Central memory CD8-positive, alpha-beta T cell (primary cell): ENCODE measurements at regions not wholly inside any gene's neighbourhood (a gene's known extent, or its start where the extent isn't known, plus 50 kb on each side); places are given as distances from the start of the nearest gene placed in this dataset.
A peak's percentile ranks its signal among the peaks of the same experiment; 100 is the strongest.

Experiments used
- ATAC-seq: fragments of 150-1000 bp; cut with Tn5 transposase; replicated peaks from 2 replicates; pipeline ENCODE4 v1.10.0; 2022; ENCODE audit warnings: mild to moderate bottlenecking, moderate FRiP score, moderate number of reproducible peaks; ENCODE audit not compliant: poor library complexity, severe bottlenecking; ENCODE audit errors: extremely low read depth
- DNase-seq, 2 donors: peaks; one replicate each; pipeline ENCODE4 v3.0.0; 2021; ENCODE audit warnings: low spot score in 2 of 2
- H3K27ac Mint-ChIP-seq: one replicate; pipeline ENCODE4 v1.8.0; 2022; ENCODE audit warnings: low read depth, mild to moderate bottlenecking, moderate library complexity, mixed read lengths
- H3K27me3 Mint-ChIP-seq: one replicate; pipeline ENCODE4 v1.8.0; 2022; ENCODE audit warnings: mixed read lengths
- H3K36me3 Mint-ChIP-seq: one replicate; pipeline ENCODE4 v1.8.0; 2022; ENCODE audit warnings: mild to moderate bottlenecking, moderate library complexity, mixed read lengths; ENCODE audit not compliant: insufficient read depth
- H3K4me1 Mint-ChIP-seq: one replicate; pipeline ENCODE4 v1.8.0; 2022; ENCODE audit warnings: mixed read lengths
- H3K4me3 Mint-ChIP-seq: one replicate; pipeline ENCODE4 v1.8.0; 2022; ENCODE audit warnings: mild to moderate bottlenecking, moderate library complexity, mixed read lengths
- H3K9me3 Mint-ChIP-seq: one replicate; pipeline ENCODE4 v1.8.0; 2022; ENCODE audit warnings: mixed read lengths

DNA sequence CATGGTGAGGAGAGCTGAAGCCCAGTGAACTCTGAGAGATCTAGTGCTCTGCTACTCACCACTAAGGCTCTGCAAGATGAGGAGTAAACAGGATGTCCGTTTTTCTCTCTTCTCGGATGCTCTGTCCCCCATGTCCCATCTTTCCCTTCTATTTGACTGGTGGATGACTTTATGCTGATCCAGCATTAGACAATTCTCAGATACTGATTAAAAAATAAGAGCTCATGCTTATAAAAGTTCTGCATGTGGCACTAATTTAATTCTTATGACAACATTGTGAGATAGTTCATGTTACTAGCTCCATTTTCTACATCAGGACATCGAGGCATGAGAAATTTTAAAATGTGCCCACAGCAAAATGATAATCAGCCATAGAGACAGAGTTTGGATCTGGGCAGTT is 77.0 kb downstream of the HMHB1 start:
- Mint-ChIP-seq H3K27ac (no peak overlapping the region), H3K27me3 (peaks cover 51% of the 10 kb centered on the region), H3K9me3 (no peaks in the 10 kb centered on the region), H3K4me3 (no peak overlapping the region), H3K36me3 (no peaks in the 10 kb centered on the region), H3K4me1 (no peaks in the 10 kb centered on the region)
- no peak for DNase-seq
- no peak for ATAC-seq

DNA sequence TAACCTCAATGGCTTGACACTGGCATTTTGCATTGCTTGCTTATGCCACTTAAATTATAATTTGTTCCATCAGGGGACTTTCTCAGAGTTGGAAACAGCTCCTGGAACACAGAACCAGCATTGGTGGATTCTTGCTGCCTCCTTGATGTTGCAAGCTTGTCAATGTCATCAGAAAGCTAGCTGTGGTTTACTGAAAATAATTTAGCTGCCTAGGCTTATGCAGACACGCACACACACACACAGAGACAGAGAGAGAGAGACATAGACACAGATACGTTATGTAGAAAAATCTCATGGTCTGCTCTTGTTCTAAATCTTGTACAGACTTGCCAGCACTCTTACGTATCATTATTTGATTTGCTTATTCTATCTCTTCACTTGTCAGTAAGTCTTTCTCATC is 78.0 kb downstream of the HMHB1 start:
- ATAC-seq (no peak), DNase-seq (no peak)
- no peak overlapping the region for H3K27ac Mint-ChIP-seq
- H3K4me1 Mint-ChIP-seq, result no peaks in the 10 kb centered on the region
- H3K36me3 Mint-ChIP-seq, result no peaks in the 10 kb centered on the region
- H3K27me3 Mint-ChIP-seq, result peaks cover 51% of the 10 kb centered on the region
- no peak overlapping the region for H3K4me3 Mint-ChIP-seq
- no peaks in the 10 kb centered on the region for H3K9me3 Mint-ChIP-seq

GRCh38 chr5:143890487-143890886 is 78.5 kb downstream of the HMHB1 start:
- Mint-ChIP-seq H3K4me3 (no peak overlapping the region), H3K27ac (no peak overlapping the region), H3K36me3 (no peaks in the 10 kb centered on the region), H3K27me3 (peaks cover 51% of the 10 kb centered on the region), H3K9me3 (no peaks in the 10 kb centered on the region), H3K4me1 (no peaks in the 10 kb centered on the region)
- ATAC-seq (no peak), DNase-seq (no peak)

GRCh38 chr5:143892271-143892670 is 80.3 kb downstream of the HMHB1 start:
- Mint-ChIP-seq H3K36me3 (no peaks in the 10 kb centered on the region), H3K27ac (no peak overlapping the region), H3K4me3 (no peak overlapping the region)

DNA sequence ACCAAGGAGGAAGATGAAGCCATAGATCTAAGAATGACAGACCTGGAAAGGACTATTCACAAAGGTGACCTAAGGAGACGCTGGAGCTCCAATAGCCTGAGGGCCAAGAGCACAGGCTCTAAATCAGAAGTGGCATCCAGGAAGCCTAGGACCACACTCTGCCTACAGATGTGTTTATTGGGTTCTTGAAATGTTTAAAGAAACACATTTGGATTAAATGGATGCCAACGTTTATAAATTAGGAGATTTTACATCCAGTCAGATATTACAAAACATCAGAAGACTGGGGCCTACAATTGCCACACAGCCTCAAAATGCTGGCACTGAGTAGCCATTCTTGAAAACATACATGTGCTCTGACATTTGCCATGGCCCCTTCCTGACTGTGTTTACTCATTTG is 80.9 kb downstream of the HMHB1 start:
- DNase-seq (no peak), ATAC-seq (no peak)
- H3K4me1 Mint-ChIP-seq, result no peaks in the 10 kb centered on the region
- no peak overlapping the region for H3K4me3 Mint-ChIP-seq
- no peak overlapping the region for H3K27ac Mint-ChIP-seq
- no peaks in the 10 kb centered on the region for H3K9me3 Mint-ChIP-seq
- H3K36me3 Mint-ChIP-seq, result no peaks in the 10 kb centered on the region
- H3K27me3 Mint-ChIP-seq, result peaks cover 43% of the 10 kb centered on the region

More at GRCh38 chr5:143892271-143892670, 80.3 kb downstream of the HMHB1 start:
- H3K9me3 Mint-ChIP-seq, result no peaks in the 10 kb centered on the region
- peaks cover 49% of the 10 kb centered on the region for H3K27me3 Mint-ChIP-seq
- DNase-seq (no peak), ATAC-seq (no peak)
- H3K4me1 Mint-ChIP-seq, result no peaks in the 10 kb centered on the region

GRCh38 chr5:143893638-143894037 is 81.7 kb downstream of the HMHB1 start:
- Mint-ChIP-seq H3K27ac (no peak overlapping the region), H3K27me3 (peaks cover 36% of the 10 kb centered on the region), H3K36me3 (no peaks in the 10 kb centered on the region), H3K9me3 (no peaks in the 10 kb centered on the region), H3K4me3 (no peak overlapping the region), H3K4me1 (peaks cover 5% of the 10 kb centered on the region)
- DNase-seq (no peak), ATAC-seq (no peak)

- DNase-seq, result no peak
- Mint-ChIP-seq H3K9me3 (no peaks in the 10 kb centered on the region), H3K27me3 (peaks cover 23% of the 10 kb centered on the region), H3K4me3 (no peak overlapping the region), H3K4me1 (peaks cover 5% of the 10 kb centered on the region), H3K36me3 (no peaks in the 10 kb centered on the region), H3K27ac (no peak overlapping the region)
- no peak for ATAC-seq
These were observed 84.6 kb downstream of the HMHB1 start for GRCh38 chr5:143896516-143896915.

DNA sequence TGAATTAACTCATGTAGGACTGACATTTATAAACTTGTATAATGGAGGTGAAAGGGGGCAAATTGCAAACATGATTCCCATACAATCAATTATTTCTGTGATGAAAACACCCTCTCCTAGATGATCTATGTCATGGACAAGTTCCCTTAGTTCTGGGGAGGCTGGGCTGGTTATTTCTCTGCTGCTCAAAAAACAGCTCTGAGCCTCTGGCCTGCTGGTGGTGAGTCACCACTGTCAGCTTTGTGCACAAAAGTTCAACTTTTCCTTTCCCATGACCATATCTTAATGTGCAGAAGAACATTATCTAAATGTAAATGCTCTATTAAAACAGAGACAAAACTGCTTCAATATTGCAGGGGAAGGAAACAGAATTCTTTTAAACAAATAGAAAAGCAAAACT is 85.0 kb downstream of the HMHB1 start:
- Mint-ChIP-seq H3K4me3 (no peak overlapping the region), H3K27ac (no peak overlapping the region), H3K36me3 (no peaks in the 10 kb centered on the region), H3K4me1 (peaks cover 5% of the 10 kb centered on the region), H3K27me3 (peaks cover 19% of the 10 kb centered on the region), H3K9me3 (no peaks in the 10 kb centered on the region)
- DNase-seq, result no peak
- ATAC-seq, result no peak

DNA sequence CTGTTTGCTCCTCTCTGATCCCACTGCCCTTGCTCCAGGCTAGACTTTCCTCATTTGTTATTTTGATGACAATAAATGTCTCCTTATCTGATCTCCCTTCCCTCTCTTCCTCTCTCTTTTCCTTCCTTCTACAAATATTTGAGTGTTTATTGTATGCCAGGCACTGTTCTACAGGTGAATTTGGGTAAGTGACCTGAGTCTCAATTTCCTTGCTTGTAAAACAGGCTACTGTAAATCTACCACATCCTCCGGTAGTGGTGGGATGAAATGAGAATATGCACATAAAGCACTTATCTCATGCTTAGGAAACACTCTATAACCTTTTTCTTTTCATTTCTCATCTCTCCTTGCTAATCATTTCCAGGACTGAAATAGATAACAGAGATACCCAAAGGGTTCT is 86.4 kb downstream of the HMHB1 start:
- H3K9me3 Mint-ChIP-seq, result no peaks in the 10 kb centered on the region
- H3K36me3 Mint-ChIP-seq, result no peaks in the 10 kb centered on the region
- no peak overlapping the region for H3K4me3 Mint-ChIP-seq
- H3K27ac Mint-ChIP-seq, result peak overlapping the region; percentile 1
- DNase-seq, result no peak
- peaks cover 5% of the 10 kb centered on the region for H3K4me1 Mint-ChIP-seq
- peaks cover 12% of the 10 kb centered on the region for H3K27me3 Mint-ChIP-seq
- no peak for ATAC-seq

GRCh38 chr5:143898916-143899591 is 87.1 kb downstream of the HMHB1 start:
- no peaks in the 10 kb centered on the region for H3K36me3 Mint-ChIP-seq
- H3K27me3 Mint-ChIP-seq, result peaks cover 12% of the 10 kb centered on the region
- H3K27ac Mint-ChIP-seq, result no peak overlapping the region
- DNase-seq, result no peak
- H3K9me3 Mint-ChIP-seq, result no peaks in the 10 kb centered on the region
- peaks cover 5% of the 10 kb centered on the region for H3K4me1 Mint-ChIP-seq
- H3K4me3 Mint-ChIP-seq, result no peak overlapping the region
- ATAC-seq, result no peak

DNA sequence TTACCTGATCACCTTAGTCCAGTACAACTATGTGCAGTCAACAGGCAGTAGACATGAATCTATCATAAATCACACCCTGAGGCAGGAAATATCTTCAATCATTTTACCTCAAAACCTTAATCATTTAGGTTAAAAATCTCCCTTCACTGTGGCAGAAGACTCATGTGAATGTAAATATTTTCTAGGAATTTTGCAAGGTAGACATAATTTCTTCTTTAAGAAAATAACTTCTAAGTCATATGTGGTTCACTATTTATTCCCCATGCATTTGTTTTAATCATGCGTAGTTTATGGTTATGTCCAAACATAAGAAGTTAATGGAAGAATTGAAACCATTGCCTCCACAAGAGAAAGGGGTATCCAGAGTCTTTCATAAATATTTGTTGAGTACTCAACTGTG is 97.0 kb downstream of the HMHB1 start:
- Mint-ChIP-seq H3K4me1 (no peaks in the 10 kb centered on the region), H3K27me3 (peaks cover 12% of the 10 kb centered on the region), H3K4me3 (no peak overlapping the region), H3K9me3 (no peaks in the 10 kb centered on the region), H3K36me3 (peaks cover 2% of the 10 kb centered on the region), H3K27ac (no peak overlapping the region)
- DNase-seq (no peak), ATAC-seq (no peak)

DNA sequence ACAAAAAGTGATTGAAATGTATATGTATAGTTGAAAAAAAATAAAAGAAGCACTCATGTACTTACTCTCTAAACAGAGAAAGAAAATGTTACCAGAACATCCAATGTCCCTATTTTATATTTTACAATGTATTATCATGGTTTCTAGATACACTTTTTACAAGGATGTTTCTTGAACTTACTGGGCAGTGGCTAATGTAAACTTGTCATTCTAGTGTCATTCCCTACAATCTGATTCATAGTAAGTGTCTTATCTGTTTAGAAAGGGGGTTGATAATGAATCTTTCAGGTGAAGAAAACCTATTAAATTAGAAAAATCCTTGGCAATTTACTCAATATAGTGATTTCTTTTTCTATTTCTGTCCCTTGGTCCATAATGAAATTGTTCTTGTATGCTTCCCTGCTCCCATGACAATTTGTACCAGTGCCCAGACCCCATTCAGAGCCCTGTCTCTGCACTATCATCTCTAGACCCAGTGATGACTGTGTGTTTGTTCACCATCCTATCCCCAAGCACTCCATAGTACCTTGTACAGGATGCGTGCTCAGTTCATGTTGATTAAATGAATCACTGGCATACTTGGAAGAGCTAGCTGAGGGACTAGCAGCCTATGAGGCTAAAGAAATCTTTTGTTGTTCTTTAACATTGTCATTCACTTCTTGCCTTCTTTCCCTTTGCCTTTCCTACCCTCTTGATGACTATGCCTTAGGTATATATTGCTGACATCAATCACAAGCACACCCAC is 101.2 kb downstream of the HMHB1 start:
- DNase-seq (no peak), ATAC-seq (no peak)
- H3K4me1 Mint-ChIP-seq, result no peaks in the 10 kb centered on the region
- H3K9me3 Mint-ChIP-seq, result no peaks in the 10 kb centered on the region
- H3K27me3 Mint-ChIP-seq, result peaks cover 53% of the 10 kb centered on the region
- H3K36me3 Mint-ChIP-seq, result peaks cover 2% of the 10 kb centered on the region
- no peak overlapping the region for H3K4me3 Mint-ChIP-seq
- H3K27ac Mint-ChIP-seq, result no peak overlapping the region

DNA sequence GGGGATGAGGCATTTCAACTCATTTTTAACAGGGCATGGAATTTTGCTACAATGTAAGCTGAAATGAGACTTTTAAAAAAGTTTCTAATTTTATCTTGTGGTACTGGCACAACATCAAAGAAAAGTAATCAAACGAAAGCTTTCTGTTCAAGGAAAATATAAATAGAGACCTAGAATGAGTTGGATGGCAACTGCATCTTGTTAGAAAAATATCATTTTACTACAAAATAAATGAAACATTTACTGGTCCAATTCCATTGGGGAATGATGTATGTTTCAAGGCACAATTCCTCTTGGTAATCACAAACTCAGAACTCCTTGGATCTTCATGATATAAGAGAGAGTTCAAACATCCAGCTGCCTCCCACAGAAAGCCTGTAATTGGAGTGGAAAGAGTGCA is 102.8 kb downstream of the HMHB1 start:
- Mint-ChIP-seq H3K4me3 (no peak overlapping the region), H3K36me3 (peaks cover 2% of the 10 kb centered on the region), H3K27me3 (peaks cover 60% of the 10 kb centered on the region), H3K4me1 (no peaks in the 10 kb centered on the region), H3K27ac (no peak overlapping the region), H3K9me3 (no peaks in the 10 kb centered on the region)
- DNase-seq (no peak), ATAC-seq (no peak)
